GM21576 (cell line): ENCODE measurements at regions not wholly inside any gene's neighbourhood (a gene's known extent, or its start where the extent isn't known, plus 50 kb on each side); places are given as distances from the start of the nearest gene placed in this dataset.

ENCODE experiments used
- ATAC-seq: cut with Tn5 transposase; IDR thresholded peaks from one replicate; pipeline ENCODE4 v1.9.1; 2021; ENCODE audit warnings: mild to moderate bottlenecking, moderate library complexity; ENCODE audit not compliant: unreplicated experiment

DNA sequence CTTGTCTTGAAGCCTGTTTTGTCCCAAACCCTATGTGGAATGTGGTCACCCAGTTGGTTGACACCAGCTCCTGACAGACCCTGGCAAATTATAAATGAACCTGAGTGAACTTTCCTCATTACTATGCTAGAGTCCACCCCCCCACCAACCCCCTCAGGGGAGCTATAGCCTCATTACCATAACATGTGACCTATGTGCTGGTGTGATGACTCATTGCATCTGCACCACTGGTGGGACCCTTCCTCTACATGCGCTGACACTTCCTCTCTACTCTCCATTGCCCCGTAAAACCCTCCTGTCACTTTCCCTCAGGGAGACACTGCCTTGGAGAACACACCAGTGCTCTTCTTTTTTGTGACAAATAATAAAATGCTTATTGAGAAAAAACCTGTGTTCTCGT, 105.0 kb upstream of the SESN3 start:
- no peak for ATAC-seq

DNA sequence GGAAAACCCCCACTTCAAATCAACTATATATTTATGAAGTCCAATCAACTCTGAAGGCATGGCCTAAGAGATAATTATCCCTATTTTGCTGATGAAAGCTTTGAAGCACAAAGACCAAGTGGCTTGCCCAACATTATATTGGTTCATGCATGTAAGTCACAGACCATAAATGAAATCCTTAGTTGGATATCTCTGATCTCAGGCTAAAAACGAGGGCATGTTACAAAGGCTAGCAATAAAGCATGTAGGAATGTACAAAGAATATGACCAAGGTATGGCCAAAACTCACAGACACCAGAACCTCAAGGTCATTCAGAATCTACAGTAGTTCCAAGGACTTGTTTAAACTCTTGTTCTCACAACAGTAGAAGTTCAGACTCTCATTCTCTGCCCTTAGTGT, 100.2 kb upstream of the SESN3 start:
- no peak for ATAC-seq

- no peak for ATAC-seq
These were observed 99.3 kb upstream of the SESN3 start for GRCh38 chr11:95330302-95330701.

GRCh38 chr11:95327273-95327948, 96.4 kb upstream of the SESN3 start:
- no peak for ATAC-seq

DNA sequence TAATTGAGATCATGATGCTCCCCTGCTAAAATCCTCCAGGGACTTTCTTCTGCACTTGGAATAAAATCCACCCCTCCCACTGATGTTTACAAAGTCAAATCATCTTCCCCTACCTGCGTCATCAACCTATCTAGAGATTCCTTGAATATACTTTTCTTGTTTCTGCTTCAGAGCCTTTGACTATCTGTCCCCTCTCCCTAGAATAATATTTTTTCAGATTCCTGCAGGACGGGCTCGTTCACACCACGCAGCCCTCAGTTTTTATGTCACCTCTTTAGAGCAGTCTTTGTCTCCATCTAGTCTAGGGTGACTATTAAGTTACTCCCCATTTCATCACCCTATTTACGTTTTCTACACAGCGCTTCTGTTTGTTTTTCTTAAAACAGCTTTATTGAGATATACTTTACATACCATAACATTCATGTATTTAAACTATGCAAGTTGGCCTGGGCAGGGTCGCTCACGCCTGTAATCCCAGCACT, 94.8 kb upstream of the SESN3 start:
- no peak for ATAC-seq

DNA sequence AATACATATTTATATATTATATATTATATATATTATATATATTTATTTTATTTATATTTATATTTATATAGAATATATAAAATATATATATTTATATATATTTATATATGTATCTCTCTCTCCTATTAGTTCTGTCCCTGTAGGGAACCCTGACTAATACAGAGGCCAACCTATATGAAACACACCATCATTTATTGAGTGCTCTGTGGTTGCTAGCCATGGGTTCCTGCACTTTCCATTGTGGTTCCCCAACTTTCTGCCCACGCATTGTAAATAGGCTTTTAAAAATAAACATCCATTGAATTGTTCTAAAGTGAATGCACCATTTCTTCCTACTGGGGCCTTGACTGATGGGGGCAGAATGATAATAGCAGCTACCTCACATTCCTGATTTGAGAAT, 93.8 kb upstream of the SESN3 start:
- ATAC-seq, result no peak

GRCh38 chr11:95322539-95322938, 91.5 kb upstream of the SESN3 start:
- no peak for ATAC-seq

GRCh38 chr11:95318498-95318897, 87.5 kb upstream of the SESN3 start:
- ATAC-seq, result no peak

DNA sequence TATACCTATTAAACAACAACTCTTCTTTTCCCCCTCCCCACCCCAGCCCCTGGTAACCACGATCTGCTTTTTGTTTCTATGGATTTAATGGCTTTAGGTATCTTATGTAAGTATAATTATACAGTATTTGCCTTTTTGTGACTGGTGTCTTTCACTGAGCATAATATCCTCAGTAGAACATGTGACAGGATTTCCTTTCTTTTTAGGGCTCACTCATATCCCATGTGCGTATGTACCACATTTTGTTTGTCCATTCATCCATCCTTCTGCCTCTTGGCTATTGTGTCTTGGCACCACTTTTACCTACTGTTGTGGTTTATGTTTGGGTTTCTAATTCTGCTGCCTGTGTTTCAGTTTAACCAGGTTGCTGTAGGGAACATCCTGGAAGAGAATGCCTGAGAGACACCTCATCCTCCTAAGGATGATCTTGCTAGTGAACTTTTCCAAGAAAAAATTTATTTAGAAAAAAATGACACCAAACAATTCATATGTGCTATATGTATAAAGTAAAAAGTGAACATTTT, 77.6 kb upstream of the SESN3 start:
- ATAC-seq, result no peak

DNA sequence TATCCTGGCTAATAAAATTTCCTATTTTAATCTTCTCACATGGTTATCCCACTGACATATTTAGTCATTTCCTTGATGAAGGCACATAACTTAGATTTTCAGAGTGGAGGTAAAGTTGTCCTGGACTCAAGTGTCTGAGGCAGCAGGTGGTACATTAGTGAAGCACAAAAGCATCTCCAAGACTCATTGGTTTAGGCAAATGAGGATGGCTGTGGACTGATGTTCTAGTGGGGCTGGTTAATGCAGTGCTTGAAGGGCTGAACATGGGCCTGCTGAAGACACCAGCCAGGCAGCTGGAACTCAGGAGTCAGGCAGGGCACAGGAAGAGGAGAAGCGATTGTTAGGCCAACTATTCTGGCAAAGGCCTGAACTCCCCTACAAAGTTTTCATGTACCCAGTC, 76.3 kb upstream of the SESN3 start:
- ATAC-seq, result no peak

DNA sequence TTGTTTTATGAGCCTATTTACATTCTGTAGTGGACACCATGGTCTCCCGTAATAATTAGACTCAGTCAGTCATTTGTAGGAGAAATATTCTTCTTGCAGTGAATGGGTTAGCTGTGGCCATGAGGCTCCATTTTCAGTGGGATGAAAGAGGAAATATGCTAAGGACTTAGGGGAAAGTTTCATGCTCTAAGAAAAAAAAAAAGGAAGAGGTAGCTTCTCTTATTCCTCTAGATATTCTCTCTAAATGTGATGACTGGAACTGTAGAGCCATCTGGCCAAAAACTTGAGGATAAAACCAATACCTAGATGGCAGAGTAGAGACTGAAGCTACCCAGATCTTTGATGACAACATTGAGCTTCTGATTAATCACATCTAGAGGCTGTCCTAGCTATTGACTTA, 75.8 kb upstream of the SESN3 start:
- no peak for ATAC-seq

DNA sequence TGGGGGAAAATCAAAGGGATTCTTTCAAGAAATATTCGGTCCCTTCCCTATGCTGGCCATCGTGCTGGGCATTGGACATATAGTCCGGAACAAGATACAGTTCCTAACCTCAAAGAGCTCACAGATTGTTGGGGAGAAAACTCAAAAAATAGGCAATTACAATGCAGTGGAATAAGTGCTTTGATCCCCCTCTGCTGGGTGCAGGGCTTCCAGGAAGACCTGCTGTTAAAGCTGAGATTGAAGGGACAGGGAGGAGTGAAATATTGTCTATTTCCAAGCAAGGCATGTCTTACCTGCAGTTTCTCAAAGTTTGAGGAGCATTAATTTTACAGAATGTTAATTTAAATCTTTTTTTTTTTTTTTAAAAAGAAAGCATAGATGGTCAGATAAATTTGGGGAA, 75.1 kb upstream of the SESN3 start:
- no peak for ATAC-seq

- ATAC-seq, result no peak
These were observed 74.7 kb upstream of the SESN3 start for GRCh38 chr11:95305705-95306104.

DNA sequence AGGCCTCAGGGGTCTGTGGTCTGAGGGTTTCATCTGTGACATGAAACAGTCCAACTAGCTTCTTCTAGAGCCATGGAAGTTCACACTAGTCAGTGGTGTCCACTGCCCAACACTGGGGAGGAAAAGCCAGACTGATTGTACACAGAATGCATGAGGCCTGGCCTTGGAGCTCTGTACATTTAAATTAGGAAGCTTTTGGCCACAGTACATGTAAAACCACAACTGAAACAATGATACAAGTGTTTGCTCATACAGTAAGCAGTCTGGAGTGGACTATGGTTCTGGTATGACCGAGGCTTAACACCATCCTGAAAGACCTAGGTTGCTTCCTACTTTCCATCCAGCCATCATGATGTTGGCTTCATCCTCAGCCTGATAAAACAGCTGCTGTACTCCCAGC, 73.8 kb upstream of the SESN3 start:
- ATAC-seq, result no peak

DNA sequence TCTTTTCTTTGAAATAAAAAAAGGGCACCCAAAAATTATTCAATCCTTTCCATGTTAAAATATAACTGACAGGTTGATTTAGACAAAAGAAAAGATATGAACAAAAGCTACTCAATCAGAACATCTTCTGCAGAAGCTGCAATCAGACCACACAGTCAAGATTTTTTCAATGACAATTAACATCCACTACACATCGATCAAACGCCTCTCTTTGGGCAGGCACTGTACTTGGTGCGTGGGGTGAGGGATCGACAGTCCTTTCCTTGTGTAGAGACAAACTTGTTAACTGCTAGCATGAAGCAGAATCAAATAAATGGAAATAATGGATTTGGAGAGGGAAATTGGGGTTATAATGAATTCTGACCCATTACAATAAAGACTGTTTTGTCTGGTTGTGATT, 71.2 kb upstream of the SESN3 start:
- ATAC-seq, result no peak

GRCh38 chr11:95301474-95301873, 70.5 kb upstream of the SESN3 start:
- ATAC-seq, result no peak

GRCh38 chr11:95299078-95299679, 68.2 kb upstream of the SESN3 start:
- ATAC-seq, result no peak

- no peak for ATAC-seq
These were observed 66.9 kb upstream of the SESN3 start for GRCh38 chr11:95297680-95298452.

DNA sequence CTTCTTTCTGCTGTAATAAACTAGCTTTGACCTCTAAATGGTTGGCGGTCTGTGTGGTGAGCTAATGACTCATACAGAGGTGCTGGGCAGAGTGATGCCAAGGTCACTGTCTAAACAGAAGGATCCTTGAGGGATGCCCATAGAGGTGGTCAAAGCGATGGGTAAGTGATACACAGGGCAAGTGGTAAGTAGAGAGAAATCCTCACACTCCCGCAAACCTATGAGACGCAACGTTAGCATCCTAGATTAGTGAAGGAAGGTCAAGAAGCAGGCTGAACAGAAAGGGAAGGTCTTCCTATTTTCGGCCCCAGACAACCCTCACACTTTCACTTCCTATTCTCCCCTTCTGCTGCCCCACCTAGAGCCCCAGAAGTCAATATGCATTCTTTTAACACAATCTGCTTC, 65.6 kb upstream of the SESN3 start:
- ATAC-seq, result peak; percentile 96

DNA sequence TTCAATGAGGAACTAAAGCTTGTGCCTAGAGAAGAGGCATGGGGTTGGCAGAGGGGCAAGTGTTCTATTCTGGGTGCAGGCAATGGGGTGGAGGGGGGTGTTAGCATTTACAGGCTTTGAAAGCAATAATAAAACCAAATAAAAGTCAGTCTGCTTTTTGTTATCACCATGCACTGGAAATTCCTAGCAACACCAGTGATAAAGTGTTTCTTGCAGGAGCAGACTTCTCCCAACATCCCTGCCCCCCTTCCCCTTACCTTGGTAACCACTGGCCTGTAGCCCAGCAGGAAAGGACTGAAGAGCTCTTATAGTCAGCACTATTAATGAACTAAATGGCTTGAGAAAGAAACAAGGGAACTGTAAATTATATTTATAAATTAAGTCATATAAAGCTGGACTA, 65.2 kb upstream of the SESN3 start:
- ATAC-seq, result no peak

GRCh38 chr11:95295382-95296149, 64.6 kb upstream of the SESN3 start:
- ATAC-seq, result no peak
